Panc1 (cell line): ENCODE measurements at regions not wholly inside any gene's neighbourhood (a gene's known extent, or its start where the extent isn't known, plus 50 kb on each side); places are given as distances from the start of the nearest gene placed in this dataset.

Source experiments
- ATAC-seq: fragments of 200-7000 bp; cut with Tn5 transposase; 2 replicates; pipeline ENCODE4 v1.9.1; 2020; ENCODE audit warnings: mild to moderate bottlenecking, moderate library complexity
- BruUV-seq: library from RNA; stranded (reverse); fragments of 400-500 nt; replicated peaks from 2 replicates; lab custom pipeline; 2021; lab: Mats Ljungman, UMichigan
- CTCF ChIA-PET: fragments of 300-600 bp; sonication (Branson Sonifier 250); formaldehyde crosslinking; loops from one replicate; lab custom pipeline; 2022; ENCODE audit warnings: antibody characterized with exemption; lab: Charles Lee
- POLR2A ChIA-PET: fragments of 300-600 bp; sonication (Branson Sonifier 250); formaldehyde crosslinking; loops from one replicate; lab custom pipeline; 2022; ENCODE audit warnings: antibody characterized with exemption; lab: Charles Lee
- DNase-seq: peaks from one replicate; pipeline ENCODE4 v3.0.0-alpha.2; 2010; ENCODE audit warnings: low read depth, low spot score
- H3K27ac ChIP-seq: 2 replicates; pipeline ENCODE4 v1.5.1; 2011; ENCODE audit warnings: mild to moderate bottlenecking, low read length, inconsistent platforms
- H3K27me3 ChIP-seq: fragments of 200-500 bp; sonication (Bioruptor generic); 2 replicates; pipeline ENCODE4 v1.6.0; 2014; ENCODE audit warnings: low read length, inconsistent platforms; ENCODE audit not compliant: control insufficient read depth, insufficient read depth
- H3K36me3 ChIP-seq: fragments of 200-500 bp; sonication (Bioruptor generic); 2 replicates; pipeline ENCODE4 v1.5.1; 2014; ENCODE audit warnings: inconsistent platforms, mild to moderate bottlenecking, low read length, moderate library complexity; ENCODE audit not compliant: control insufficient read depth, insufficient read depth
- H3K4me1 ChIP-seq: 2 replicates; pipeline ENCODE4 v1.5.1; 2011; ENCODE audit warnings: inconsistent platforms, mild to moderate bottlenecking, low read length, moderate library complexity; ENCODE audit not compliant: control insufficient read depth, insufficient read depth
- H3K4me3 ChIP-seq, 2 experiments: 2 replicates each; pipeline ENCODE4 v1.5.1; 2011 to 2012; ENCODE audit warnings: low read depth in 2 of 2, low read length in 2 of 2, mild to moderate bottlenecking in 2 of 2, inconsistent platforms in 1 of 2, moderate library complexity in 1 of 2
- H3K9me3 ChIP-seq: fragments of 200-500 bp; sonication (Bioruptor generic); 2 replicates; pipeline ENCODE4 v1.5.1; 2014; ENCODE audit warnings: low read depth, mild to moderate bottlenecking, inconsistent platforms, low read length, moderate library complexity; ENCODE audit not compliant: control insufficient read depth, insufficient read depth
- SIN3A ChIP-seq: IDR thresholded peaks from 2 replicates; pipeline ENCODE4 v1.6.1; 2012; ENCODE audit warnings: low read depth, mild to moderate bottlenecking, low read length, moderate library complexity, borderline replicate concordance; ENCODE audit not compliant: insufficient read depth
- TCF7L2 ChIP-seq: IDR thresholded peaks from 2 replicates; pipeline ENCODE4 v1.6.1; 2011; ENCODE audit warnings: mild to moderate bottlenecking, low read depth, low read length, inconsistent platforms
- in situ Hi-C: cut with HindIII; loops from 2 replicates; pipeline ENCODE4 v1.10.0; 2016; ENCODE audit warnings: low sequenced_read_pairs, low pct_unique_long_range_greater_than_20kb
- intact Hi-C: fragments of 100-400 bp; cut with micrococcal nuclease; formaldehyde crosslinking; loops from one replicate; pipeline ENCODE4 v1.10.0; 2022; ENCODE audit not compliant: unreplicated experiment
- TF ChIP-seq, protein P1 (sequence below), 2 experiments: IDR thresholded peaks; 2 replicates each; pipeline ENCODE4 v1.6.1; 2011 to 2012; ENCODE audit warnings: low read depth in 2 of 2, control low read depth in 1 of 2, low read length in 1 of 2, mild to moderate bottlenecking in 1 of 2, moderate library complexity in 1 of 2; ENCODE audit not compliant: insufficient read depth in 1 of 2
- TF ChIP-seq, protein P2 (sequence below): fragments of 450-650 bp; IDR thresholded peaks from 2 replicates; pipeline ENCODE4 v1.5.1; 2017; ENCODE audit warnings: mild to moderate bottlenecking

DNA sequence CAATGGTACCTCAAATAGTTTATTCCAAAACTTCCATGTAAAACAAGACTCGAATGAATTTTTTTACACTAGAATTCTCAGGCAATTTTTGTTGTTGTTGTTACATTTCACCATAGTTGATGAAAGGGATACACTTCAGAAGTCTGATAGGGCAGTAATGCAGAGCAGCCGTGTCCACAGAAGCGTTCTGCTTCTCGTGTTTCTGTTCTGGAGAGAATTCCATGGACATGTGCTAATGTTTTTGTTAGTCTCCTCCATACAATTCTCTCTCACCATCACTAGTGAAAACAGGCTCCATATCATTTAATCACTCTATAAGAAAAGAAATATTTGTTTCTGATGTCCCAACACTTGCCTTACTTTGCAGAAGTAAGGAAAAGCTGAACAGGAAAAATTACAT, 606.1 kb downstream of the SLC16A7 start:
- POLR2A ChIA-PET, result no interaction called here
- Histone ChIP-seq H3K4me1 (no peaks in the 10 kb centered on the region), H3K27me3 (no peaks in the 10 kb centered on the region), H3K36me3 (no peaks in the 10 kb centered on the region), H3K9me3 (no peaks in the 10 kb centered on the region), H3K27ac (no peak overlapping the region), H3K4me3 (no peak overlapping the region)
- TF ChIP-seq, protein P1, sequence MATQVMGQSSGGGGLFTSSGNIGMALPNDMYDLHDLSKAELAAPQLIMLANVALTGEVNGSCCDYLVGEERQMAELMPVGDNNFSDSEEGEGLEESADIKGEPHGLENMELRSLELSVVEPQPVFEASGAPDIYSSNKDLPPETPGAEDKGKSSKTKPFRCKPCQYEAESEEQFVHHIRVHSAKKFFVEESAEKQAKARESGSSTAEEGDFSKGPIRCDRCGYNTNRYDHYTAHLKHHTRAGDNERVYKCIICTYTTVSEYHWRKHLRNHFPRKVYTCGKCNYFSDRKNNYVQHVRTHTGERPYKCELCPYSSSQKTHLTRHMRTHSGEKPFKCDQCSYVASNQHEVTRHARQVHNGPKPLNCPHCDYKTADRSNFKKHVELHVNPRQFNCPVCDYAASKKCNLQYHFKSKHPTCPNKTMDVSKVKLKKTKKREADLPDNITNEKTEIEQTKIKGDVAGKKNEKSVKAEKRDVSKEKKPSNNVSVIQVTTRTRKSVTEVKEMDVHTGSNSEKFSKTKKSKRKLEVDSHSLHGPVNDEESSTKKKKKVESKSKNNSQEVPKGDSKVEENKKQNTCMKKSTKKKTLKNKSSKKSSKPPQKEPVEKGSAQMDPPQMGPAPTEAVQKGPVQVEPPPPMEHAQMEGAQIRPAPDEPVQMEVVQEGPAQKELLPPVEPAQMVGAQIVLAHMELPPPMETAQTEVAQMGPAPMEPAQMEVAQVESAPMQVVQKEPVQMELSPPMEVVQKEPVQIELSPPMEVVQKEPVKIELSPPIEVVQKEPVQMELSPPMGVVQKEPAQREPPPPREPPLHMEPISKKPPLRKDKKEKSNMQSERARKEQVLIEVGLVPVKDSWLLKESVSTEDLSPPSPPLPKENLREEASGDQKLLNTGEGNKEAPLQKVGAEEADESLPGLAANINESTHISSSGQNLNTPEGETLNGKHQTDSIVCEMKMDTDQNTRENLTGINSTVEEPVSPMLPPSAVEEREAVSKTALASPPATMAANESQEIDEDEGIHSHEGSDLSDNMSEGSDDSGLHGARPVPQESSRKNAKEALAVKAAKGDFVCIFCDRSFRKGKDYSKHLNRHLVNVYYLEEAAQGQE (IDR thresholded peaks at IDR 0.05; ENCODE audit: insufficient read depth in 1 of 2, low read depth in 2 of 2, low read length in 1 of 2), result no peak
- TF ChIP-seq, protein P2, sequence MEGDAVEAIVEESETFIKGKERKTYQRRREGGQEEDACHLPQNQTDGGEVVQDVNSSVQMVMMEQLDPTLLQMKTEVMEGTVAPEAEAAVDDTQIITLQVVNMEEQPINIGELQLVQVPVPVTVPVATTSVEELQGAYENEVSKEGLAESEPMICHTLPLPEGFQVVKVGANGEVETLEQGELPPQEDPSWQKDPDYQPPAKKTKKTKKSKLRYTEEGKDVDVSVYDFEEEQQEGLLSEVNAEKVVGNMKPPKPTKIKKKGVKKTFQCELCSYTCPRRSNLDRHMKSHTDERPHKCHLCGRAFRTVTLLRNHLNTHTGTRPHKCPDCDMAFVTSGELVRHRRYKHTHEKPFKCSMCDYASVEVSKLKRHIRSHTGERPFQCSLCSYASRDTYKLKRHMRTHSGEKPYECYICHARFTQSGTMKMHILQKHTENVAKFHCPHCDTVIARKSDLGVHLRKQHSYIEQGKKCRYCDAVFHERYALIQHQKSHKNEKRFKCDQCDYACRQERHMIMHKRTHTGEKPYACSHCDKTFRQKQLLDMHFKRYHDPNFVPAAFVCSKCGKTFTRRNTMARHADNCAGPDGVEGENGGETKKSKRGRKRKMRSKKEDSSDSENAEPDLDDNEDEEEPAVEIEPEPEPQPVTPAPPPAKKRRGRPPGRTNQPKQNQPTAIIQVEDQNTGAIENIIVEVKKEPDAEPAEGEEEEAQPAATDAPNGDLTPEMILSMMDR, result no peak
- no peak for TF ChIP-seq TCF7L2
- no peak for TF ChIP-seq SIN3A
- BruUV-seq, result no TSS peak
- in situ Hi-C loops (no loop called here), intact Hi-C loops (no loop called here)
- no peak for DNase-seq
- CTCF ChIA-PET, result no interaction called here
- no peak for ATAC-seq

DNA sequence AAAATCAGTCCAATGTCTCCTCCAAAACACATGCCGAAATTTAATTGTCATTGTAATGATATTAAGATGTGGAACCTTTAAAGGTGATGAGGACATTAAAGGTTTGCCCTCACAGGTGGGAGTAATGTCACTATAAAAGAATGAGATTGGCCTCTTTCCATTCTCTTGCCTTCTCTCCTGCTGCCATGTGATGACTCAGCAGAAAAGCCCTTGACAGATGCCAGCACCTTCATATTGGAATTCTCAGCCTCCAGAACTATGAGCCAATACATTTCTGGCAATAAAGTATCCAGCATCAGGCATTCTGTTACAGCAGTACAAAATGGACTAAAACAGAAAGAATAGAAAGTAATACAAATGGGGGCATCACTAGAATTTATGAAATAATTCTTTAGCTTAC, 609.7 kb downstream of the SLC16A7 start:
- POLR2A ChIA-PET, result no interaction called here
- intact Hi-C loops, result no loop called here
- no peaks in the 10 kb centered on the region for H3K4me1 ChIP-seq

More for the DNA sequence above, 609.7 kb downstream of the SLC16A7 start:
- no TSS peak for BruUV-seq
- Histone ChIP-seq H3K27ac (no peak overlapping the region), H3K9me3 (no peaks in the 10 kb centered on the region), H3K27me3 (no peaks in the 10 kb centered on the region), H3K36me3 (no peaks in the 10 kb centered on the region), H3K4me3 (no peak overlapping the region)
- ATAC-seq, result no peak
- in situ Hi-C loops, result no loop called here
- CTCF ChIA-PET, result no interaction called here
- TF ChIP-seq, protein P2, result no peak
- no peak for TF ChIP-seq SIN3A
- DNase-seq, result no peak
